Osteoblast (primary cell): ENCODE measurements at regions not wholly inside any gene's neighbourhood (a gene's known extent, or its start where the extent isn't known, plus 50 kb on each side); places are given as distances from the start of the nearest gene placed in this dataset.

Experiments used
- DNase-seq: peaks from one replicate; pipeline ENCODE4 v3.0.0; 2011; ENCODE audit warnings: low spot score, mixed read lengths; ENCODE audit not compliant: insufficient read length; ENCODE audit errors: missing footprints
- H2AFZ ChIP-seq: 2 replicates; pipeline ENCODE4 v1.6.0; 2011; ENCODE audit warnings: mild to moderate bottlenecking, low read length
- H3K27ac ChIP-seq: 2 replicates; pipeline ENCODE4 v1.5.1; 2011; ENCODE audit warnings: mild to moderate bottlenecking, low read depth, low read length, moderate library complexity
- H3K27me3 ChIP-seq: 2 replicates; pipeline ENCODE4 v1.6.0; 2012; ENCODE audit warnings: mild to moderate bottlenecking, control low read depth, inconsistent platforms, low read length, moderate library complexity; ENCODE audit not compliant: insufficient read depth
- H3K36me3 ChIP-seq: 2 replicates; pipeline ENCODE4 v1.5.1; 2011; ENCODE audit warnings: mild to moderate bottlenecking, low read length, control low read depth, moderate library complexity; ENCODE audit not compliant: insufficient read depth
- H3K4me1 ChIP-seq: 2 replicates; pipeline ENCODE4 v1.5.1; 2011; ENCODE audit warnings: mild to moderate bottlenecking, low read length, control low read depth, moderate library complexity; ENCODE audit not compliant: insufficient read depth
- H3K4me2 ChIP-seq: 2 replicates; pipeline ENCODE4 v1.6.0; 2011; ENCODE audit warnings: mild to moderate bottlenecking, low read length; ENCODE audit not compliant: insufficient read depth
- H3K4me3 ChIP-seq: fragments of 200-600 bp; sonication (generic); 3 replicates; pipeline ENCODE4 v1.5.1; 2012; ENCODE audit warnings: mild to moderate bottlenecking, low read length, inconsistent platforms; ENCODE audit not compliant: insufficient read depth
- H3K79me2 ChIP-seq: 2 replicates; pipeline ENCODE4 v1.6.0; 2012; ENCODE audit warnings: mild to moderate bottlenecking, low read length, control low read depth, inconsistent platforms; ENCODE audit not compliant: insufficient read depth
- H3K9me3 ChIP-seq: 2 replicates; pipeline ENCODE4 v1.5.1; 2011; ENCODE audit warnings: low read depth, low read length, control low read depth
- H4K20me1 ChIP-seq: 2 replicates; pipeline ENCODE4 v1.6.0; 2012; ENCODE audit warnings: mild to moderate bottlenecking, low read length, control low read depth; ENCODE audit not compliant: insufficient read depth
- TF ChIP-seq, protein P1 (sequence below): IDR thresholded peaks from 2 replicates; pipeline ENCODE4 v1.5.1; 2011; ENCODE audit warnings: mild to moderate bottlenecking, low read depth, low read length, moderate library complexity; ENCODE audit errors: extremely low read depth

DNA sequence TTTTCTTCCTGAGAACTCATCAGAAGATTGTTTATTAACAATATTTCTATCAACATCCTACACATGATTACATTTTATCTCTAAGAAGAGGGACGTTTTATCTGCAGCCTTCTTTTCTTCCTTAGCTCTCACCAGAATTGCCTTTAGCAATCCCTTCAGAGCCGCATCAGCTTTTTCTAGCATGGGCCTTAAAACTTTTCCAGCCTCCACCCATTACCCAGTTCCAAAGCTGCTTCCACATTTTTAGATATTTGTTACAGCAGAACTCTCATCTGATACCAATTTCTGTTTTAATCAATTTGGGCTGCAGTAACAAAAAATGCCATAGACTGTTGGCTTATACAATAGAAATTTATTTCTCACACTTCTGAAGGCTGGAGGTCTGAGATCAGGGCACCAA is 281.5 kb downstream of the THBS2 start:
- H3K27me3 ChIP-seq: no peaks in the 10 kb centered on the region
- H3K36me3 ChIP-seq: no peaks in the 10 kb centered on the region
- H3K27ac ChIP-seq: no peak overlapping the region
- no peak overlapping the region for H3K4me2 ChIP-seq
- peaks cover 5% of the 10 kb centered on the region for H3K4me1 ChIP-seq
- no peaks in the 10 kb centered on the region for H4K20me1 ChIP-seq
- no peak overlapping the region for H3K4me3 ChIP-seq
- no peaks in the 10 kb centered on the region for H3K9me3 ChIP-seq
- DNase-seq: no peak
- H3K79me2 ChIP-seq: no peaks in the 10 kb centered on the region
- H2AFZ ChIP-seq: peak overlapping the region; percentile 39
- TF ChIP-seq, protein P1, sequence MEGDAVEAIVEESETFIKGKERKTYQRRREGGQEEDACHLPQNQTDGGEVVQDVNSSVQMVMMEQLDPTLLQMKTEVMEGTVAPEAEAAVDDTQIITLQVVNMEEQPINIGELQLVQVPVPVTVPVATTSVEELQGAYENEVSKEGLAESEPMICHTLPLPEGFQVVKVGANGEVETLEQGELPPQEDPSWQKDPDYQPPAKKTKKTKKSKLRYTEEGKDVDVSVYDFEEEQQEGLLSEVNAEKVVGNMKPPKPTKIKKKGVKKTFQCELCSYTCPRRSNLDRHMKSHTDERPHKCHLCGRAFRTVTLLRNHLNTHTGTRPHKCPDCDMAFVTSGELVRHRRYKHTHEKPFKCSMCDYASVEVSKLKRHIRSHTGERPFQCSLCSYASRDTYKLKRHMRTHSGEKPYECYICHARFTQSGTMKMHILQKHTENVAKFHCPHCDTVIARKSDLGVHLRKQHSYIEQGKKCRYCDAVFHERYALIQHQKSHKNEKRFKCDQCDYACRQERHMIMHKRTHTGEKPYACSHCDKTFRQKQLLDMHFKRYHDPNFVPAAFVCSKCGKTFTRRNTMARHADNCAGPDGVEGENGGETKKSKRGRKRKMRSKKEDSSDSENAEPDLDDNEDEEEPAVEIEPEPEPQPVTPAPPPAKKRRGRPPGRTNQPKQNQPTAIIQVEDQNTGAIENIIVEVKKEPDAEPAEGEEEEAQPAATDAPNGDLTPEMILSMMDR: no peak

GRCh38 chr6:168971549-168971948 is 282.1 kb downstream of the THBS2 start:
- Histone ChIP-seq H3K4me1 (peaks cover 5% of the 10 kb centered on the region), H2AFZ (no peak overlapping the region)

DNA sequence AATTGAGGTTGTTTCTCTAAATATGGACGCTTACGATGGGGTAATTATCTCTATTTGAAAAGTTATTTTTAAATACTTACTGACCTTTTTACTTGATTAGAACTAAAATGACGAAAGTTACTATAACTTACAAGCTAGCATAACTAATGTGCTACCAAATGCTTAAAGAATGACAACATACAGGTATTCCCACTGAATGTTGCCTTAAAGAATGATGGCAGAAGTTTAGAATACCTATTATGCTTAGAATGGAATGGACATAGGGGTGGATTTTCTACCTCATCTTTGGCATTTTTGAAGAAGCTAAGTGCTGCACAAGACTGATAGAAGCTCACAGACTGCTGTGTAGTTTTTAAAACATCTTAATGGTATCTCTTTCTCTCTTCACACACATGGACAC is 284.8 kb downstream of the THBS2 start:
- DNase-seq: no peak
- Histone ChIP-seq H3K4me1 (peaks cover 16% of the 10 kb centered on the region), H3K9me3 (no peaks in the 10 kb centered on the region), H3K27me3 (no peaks in the 10 kb centered on the region), H3K4me2 (no peak overlapping the region), H3K36me3 (no peaks in the 10 kb centered on the region), H2AFZ (no peak overlapping the region), H3K79me2 (no peaks in the 10 kb centered on the region), H4K20me1 (no peaks in the 10 kb centered on the region), H3K4me3 (no peak overlapping the region), H3K27ac (no peak overlapping the region)
- TF ChIP-seq, protein P1: no peak

More at GRCh38 chr6:168971549-168971948, 282.1 kb downstream of the THBS2 start:
- H3K4me2 ChIP-seq: no peak overlapping the region
- no peaks in the 10 kb centered on the region for H3K27me3 ChIP-seq
- no peaks in the 10 kb centered on the region for H3K9me3 ChIP-seq
- H3K79me2 ChIP-seq: no peaks in the 10 kb centered on the region
- no peak overlapping the region for H3K27ac ChIP-seq
- H4K20me1 ChIP-seq: no peaks in the 10 kb centered on the region
- no peaks in the 10 kb centered on the region for H3K36me3 ChIP-seq
- DNase-seq: no peak
- no peak overlapping the region for H3K4me3 ChIP-seq
- TF ChIP-seq, protein P1: no peak

GRCh38 chr6:168968228-168968627 is 285.4 kb downstream of the THBS2 start:
- H3K79me2 ChIP-seq: no peaks in the 10 kb centered on the region
- H3K4me1 ChIP-seq: peaks cover 18% of the 10 kb centered on the region
- DNase-seq: no peak
- no peaks in the 10 kb centered on the region for H4K20me1 ChIP-seq
- H2AFZ ChIP-seq: no peak overlapping the region
- H3K9me3 ChIP-seq: no peaks in the 10 kb centered on the region
- H3K27ac ChIP-seq: peak overlapping the region; percentile 54
- no peak overlapping the region for H3K4me2 ChIP-seq
- TF ChIP-seq, protein P1: no peak
- H3K27me3 ChIP-seq: no peaks in the 10 kb centered on the region
- H3K36me3 ChIP-seq: no peaks in the 10 kb centered on the region
- no peak overlapping the region for H3K4me3 ChIP-seq
